AG04449 (cell line): ENCODE measurements at regions not wholly inside any gene's neighbourhood (a gene's known extent, or its start where the extent isn't known, plus 50 kb on each side); places are given as distances from the start of the nearest gene placed in this dataset.

Source experiments
- CTCF ChIA-PET: fragments of 350-600 bp; formaldehyde crosslinking; extraction: SDS; loops from one replicate; lab custom pipeline; 2021; ENCODE audit warnings: antibody characterized with exemption; lab: Yijun Ruan, JAX
- POLR2A ChIA-PET: fragments of 400-600, 350-600 bp; formaldehyde crosslinking; extraction: SDS; loops from one replicate; lab custom pipeline; 2020; ENCODE audit warnings: antibody characterized with exemption, inconsistent platforms; lab: Yijun Ruan, JAX
- DNase-seq: peaks from one replicate; pipeline ENCODE4 v3.0.0-alpha.2; 2010; ENCODE audit warnings: low read depth, low spot score
- H3K4me3 ChIP-seq: 2 replicates; pipeline ENCODE4 v1.5.1; 2011; ENCODE audit warnings: low read depth, mild to moderate bottlenecking, control low read depth, low read length
- CTCF ChIP-seq: IDR thresholded peaks from one replicate; pipeline ENCODE4 v1.5.1; 2011; ENCODE audit warnings: mild to moderate bottlenecking, moderate library complexity, low read length, control low read depth, inconsistent platforms; ENCODE audit not compliant: insufficient read depth; ENCODE audit errors: missing control alignments

- no peak overlapping the region for H3K4me3 ChIP-seq
- POLR2A ChIA-PET, result no interaction called here
- no peak for TF ChIP-seq CTCF
- no peak for DNase-seq
- CTCF ChIA-PET, result interaction anchor here (0.6 kb wide), 1 partner anchor 17 kb away, joined by 3 read pairs; no protein-coding TSS in a partner anchor
These were observed 243.3 kb upstream of the IGF1R start for GRCh38 chr15:98405013-98405412.

DNA sequence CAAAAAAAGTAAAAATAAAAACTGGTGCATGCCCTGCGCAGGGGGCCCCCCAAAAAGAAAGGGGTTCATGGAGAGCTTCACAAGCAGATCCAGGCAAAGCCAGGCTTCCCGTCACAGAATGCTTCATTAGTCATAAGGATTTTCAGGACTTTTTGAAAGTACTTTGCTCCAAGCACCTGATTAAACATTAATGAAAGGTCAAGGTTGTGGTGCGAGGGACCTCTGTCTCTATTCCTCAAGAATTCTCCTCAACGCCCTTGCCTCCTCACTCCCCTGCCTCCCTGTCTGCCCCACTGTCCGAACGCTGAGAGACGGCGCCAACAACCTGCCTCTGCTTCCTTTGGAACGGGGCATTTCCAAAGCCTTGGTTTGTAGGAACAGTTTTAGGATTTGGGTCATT, 240.1 kb upstream of the IGF1R start:
- ChIA-PET CTCF (interaction anchor here (1.2 kb wide), 1 partner anchor 20 kb away, joined by 4 read pairs; no protein-coding TSS in a partner anchor), POLR2A (no interaction called here)
- H3K4me3 ChIP-seq, result no peak overlapping the region
- TF ChIP-seq CTCF, result no peak
- no peak for DNase-seq

- H3K4me3 ChIP-seq, result no peak overlapping the region
- POLR2A ChIA-PET, result no interaction called here
- CTCF ChIA-PET, result interaction anchor here (2.0 kb wide), 1 partner anchor 12 kb away, joined by 8 read pairs; no protein-coding TSS in a partner anchor
- TF ChIP-seq CTCF, result no peak
- no peak for DNase-seq
These were observed 238.0 kb upstream of the IGF1R start for GRCh38 chr15:98410328-98410727.

DNA sequence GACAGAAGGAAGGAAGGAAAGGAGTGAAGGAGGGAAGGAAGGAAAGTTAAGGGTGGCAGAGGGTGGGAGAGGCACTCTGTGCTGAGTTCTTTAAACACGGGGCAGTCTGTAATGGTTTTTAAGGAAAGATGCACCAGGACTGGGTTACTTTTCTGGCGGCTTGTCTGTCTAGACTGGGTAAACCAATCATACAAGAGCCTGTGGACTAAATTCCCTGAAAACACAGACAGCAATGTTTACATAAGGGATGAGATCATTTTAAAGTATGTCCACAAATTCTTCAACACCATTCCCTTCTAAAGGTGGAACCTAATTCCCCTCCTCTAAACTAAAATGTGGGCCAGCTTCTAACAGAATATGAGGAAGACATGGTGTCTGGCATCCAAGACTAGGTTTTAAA, 235.5 kb upstream of the IGF1R start:
- no peak overlapping the region for H3K4me3 ChIP-seq
- CTCF ChIA-PET, result interaction anchor here (1.3 kb wide), 1 partner anchor 16 kb away, joined by 4 read pairs; no protein-coding TSS in a partner anchor
- DNase-seq, result no peak
- POLR2A ChIA-PET, result no interaction called here
- TF ChIP-seq CTCF, result no peak

GRCh38 chr15:98413933-98414546, 234.3 kb upstream of the IGF1R start:
- ChIA-PET CTCF (interaction anchor here (0.7 to 1.3 kb wide), 2 partner anchors 15 to 102 kb away, joined by 3 to 4 read pairs; no protein-coding TSS in a partner anchor), POLR2A (no interaction called here)
- TF ChIP-seq CTCF, result no peak
- no peak overlapping the region for H3K4me3 ChIP-seq
- DNase-seq, result no peak

- POLR2A ChIA-PET, result no interaction called here
- no peak overlapping the region for H3K4me3 ChIP-seq
- CTCF ChIA-PET, result interaction anchor here (0.8 to 1.4 kb wide), 2 partner anchors 10 to 12 kb away, joined by 4 read pairs; no protein-coding TSS in a partner anchor
- no peak for DNase-seq
- TF ChIP-seq CTCF, result no peak
These were observed 232.0 kb upstream of the IGF1R start for GRCh38 chr15:98416222-98416855.
